22Rv1 (cell line): ENCODE measurements at regions not wholly inside any gene's neighbourhood (a gene's known extent, or its start where the extent isn't known, plus 50 kb on each side); places are given as distances from the start of the nearest gene placed in this dataset.

Experiments
- ZFX ChIP-seq: fragments of 450-650 bp; IDR thresholded peaks from 2 replicates; pipeline ENCODE4 v1.6.1; 2017; ENCODE audit warnings: antibody characterized with exemption, borderline replicate concordance
- TF ChIP-seq, protein P1 (sequence below): fragments of 450-650 bp; IDR thresholded peaks from 2 replicates; pipeline ENCODE4 v1.5.1; 2017; ENCODE audit warnings: mild to moderate bottlenecking

DNA sequence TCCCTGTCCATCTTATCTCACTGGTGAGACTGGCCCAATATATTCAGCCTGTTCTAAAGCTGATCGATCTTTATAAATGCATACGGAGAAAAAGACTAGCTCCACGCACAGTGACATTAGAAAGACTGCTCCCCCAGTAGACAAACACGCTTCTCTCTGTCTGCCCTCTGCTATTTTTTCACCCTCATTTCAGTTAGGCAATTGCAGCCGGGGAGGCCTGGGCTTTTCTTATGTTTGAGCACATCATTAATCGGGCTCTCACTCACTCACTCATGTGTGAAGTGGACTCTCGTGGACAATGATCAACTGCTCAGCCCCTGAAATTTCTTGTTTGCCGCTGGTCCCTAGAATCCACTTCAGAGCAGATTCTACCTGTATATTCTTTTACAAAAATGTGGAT is 824.7 kb upstream of the TENM3 start:
- TF ChIP-seq, protein P1, sequence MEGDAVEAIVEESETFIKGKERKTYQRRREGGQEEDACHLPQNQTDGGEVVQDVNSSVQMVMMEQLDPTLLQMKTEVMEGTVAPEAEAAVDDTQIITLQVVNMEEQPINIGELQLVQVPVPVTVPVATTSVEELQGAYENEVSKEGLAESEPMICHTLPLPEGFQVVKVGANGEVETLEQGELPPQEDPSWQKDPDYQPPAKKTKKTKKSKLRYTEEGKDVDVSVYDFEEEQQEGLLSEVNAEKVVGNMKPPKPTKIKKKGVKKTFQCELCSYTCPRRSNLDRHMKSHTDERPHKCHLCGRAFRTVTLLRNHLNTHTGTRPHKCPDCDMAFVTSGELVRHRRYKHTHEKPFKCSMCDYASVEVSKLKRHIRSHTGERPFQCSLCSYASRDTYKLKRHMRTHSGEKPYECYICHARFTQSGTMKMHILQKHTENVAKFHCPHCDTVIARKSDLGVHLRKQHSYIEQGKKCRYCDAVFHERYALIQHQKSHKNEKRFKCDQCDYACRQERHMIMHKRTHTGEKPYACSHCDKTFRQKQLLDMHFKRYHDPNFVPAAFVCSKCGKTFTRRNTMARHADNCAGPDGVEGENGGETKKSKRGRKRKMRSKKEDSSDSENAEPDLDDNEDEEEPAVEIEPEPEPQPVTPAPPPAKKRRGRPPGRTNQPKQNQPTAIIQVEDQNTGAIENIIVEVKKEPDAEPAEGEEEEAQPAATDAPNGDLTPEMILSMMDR: no peak
- no peak for TF ChIP-seq ZFX
